GM12878 (cell line): ENCODE measurements at regions not wholly inside any gene's neighbourhood (a gene's known extent, or its start where the extent isn't known, plus 50 kb on each side); places are given as distances from the start of the nearest gene placed in this dataset.

ENCODE experiments used
- ATAC-seq: fragments of 200-7000 bp; cut with Tn5 transposase; 3 replicates; pipeline ENCODE4 v1.9.1; 2020; ENCODE audit warnings: mild to moderate bottlenecking, moderate library complexity
- BruUV-seq: library from RNA; stranded (reverse); fragments of 400-500 nt; replicated peaks from 2 replicates; lab custom pipeline; 2021; lab: Mats Ljungman, UMichigan
- CTCF ChIA-PET: fragments of 300-600 bp; sonication (Branson Sonifier 250); formaldehyde crosslinking; extraction: SDS; loops from one replicate; lab custom pipeline; 2021; ENCODE audit warnings: inconsistent platforms; lab: Yijun Ruan, JAX
- POLR2A ChIA-PET: fragments of 350-600 bp; formaldehyde crosslinking; extraction: SDS; loops from one replicate; lab custom pipeline; 2021; ENCODE audit warnings: inconsistent platforms; lab: Charles Lee
- RAD21 ChIA-PET: fragments of 300-600 bp; sonication (Branson Sonifier 250); formaldehyde crosslinking; loops from one replicate; lab custom pipeline; 2023; ENCODE audit warnings: antibody characterized with exemption; ENCODE audit not compliant: unreplicated experiment; lab: Charles Lee
- SMC1A ChIA-PET: fragments of 300-600 bp; sonication (Branson Sonifier 250); formaldehyde crosslinking; loops from one replicate; lab custom pipeline; 2023; ENCODE audit not compliant: unreplicated experiment, uncharacterized antibody; lab: Charles Lee
- DNase-seq: peaks from one replicate; pipeline ENCODE4 v3.0.0-alpha.2; 2011; ENCODE audit warnings: low read depth, low spot score
- FAIRE-seq: peaks from 3 replicates; lab custom pipeline; 2011; peaks lifted over from hg19 to GRCh38; lab: Jason Lieb, UNC
- H2AFZ ChIP-seq: 2 replicates; pipeline ENCODE4 v1.6.0; 2011; ENCODE audit warnings: low read depth, low read length, control low read depth; ENCODE audit not compliant: control insufficient read depth
- H3K27ac ChIP-seq: 2 replicates; pipeline ENCODE4 v1.5.1; 2011; ENCODE audit warnings: control low read depth; ENCODE audit not compliant: control insufficient read depth, insufficient read depth
- H3K27me3 ChIP-seq, 2 experiments: replicated peaks in 1 of 2; 2 replicates each; pipeline versions ENCODE4 v1.6.0 to v1.6.1; 2011; ENCODE audit warnings: low read length in 1 of 2; ENCODE audit not compliant: control insufficient read depth in 2 of 2, insufficient read depth in 2 of 2
- H3K36me3 ChIP-seq, 2 experiments: 2 replicates each; pipeline ENCODE4 v1.5.1; 2011; ENCODE audit warnings: low read length in 1 of 2; ENCODE audit not compliant: control insufficient read depth in 2 of 2, insufficient read depth in 2 of 2
- H3K4me1 ChIP-seq: 2 replicates; pipeline ENCODE4 v1.6.1; 2011; ENCODE audit warnings: mild to moderate bottlenecking, low read length, moderate library complexity, mixed read lengths; ENCODE audit not compliant: control insufficient read depth, insufficient read depth
- H3K4me2 ChIP-seq: 2 replicates; pipeline ENCODE4 v1.6.0; 2011; ENCODE audit warnings: control low read depth; ENCODE audit not compliant: control insufficient read depth, insufficient read depth
- H3K4me3 ChIP-seq: fragments of 200-600 bp; sonication (generic); 2 replicates; pipeline ENCODE4 v1.5.1; 2016
- H3K79me2 ChIP-seq: 2 replicates; pipeline ENCODE4 v1.6.0; 2011; ENCODE audit warnings: low read length; ENCODE audit not compliant: control insufficient read depth, insufficient read depth
- H3K9ac ChIP-seq: 2 replicates; pipeline ENCODE4 v1.8.0; 2011; ENCODE audit warnings: low read length, control low read depth, mixed read lengths; ENCODE audit not compliant: control insufficient read depth, insufficient read depth
- H3K9me3 ChIP-seq: replicated peaks from 3 replicates; pipeline ENCODE4 v1.5.1; 2011; ENCODE audit warnings: mild to moderate bottlenecking, low read length; ENCODE audit not compliant: control insufficient read depth, insufficient read depth
- H4K20me1 ChIP-seq: 2 replicates; pipeline ENCODE4 v1.6.0; 2011; ENCODE audit not compliant: control insufficient read depth, insufficient read depth
- E2F8 ChIP-seq: fragments of 450-650 bp; IDR thresholded peaks from 2 replicates; pipeline ENCODE4 v1.6.1; 2018; ENCODE audit warnings: mild to moderate bottlenecking, low read depth, moderate library complexity; ENCODE audit not compliant: partially characterized antibody
- FOXM1 ChIP-seq: IDR thresholded peaks from 2 replicates; pipeline ENCODE4 v1.6.1; 2012; ENCODE audit warnings: low read depth, mild to moderate bottlenecking, inconsistent platforms, low read length, moderate library complexity
- GATAD2B ChIP-seq: fragments of 450-650 bp; conservative IDR thresholded peaks from 2 replicates; pipeline ENCODE4 v1.6.1; 2017; ENCODE audit warnings: low read depth, mild to moderate bottlenecking, moderate library complexity
- IRF3 ChIP-seq: fragments of 450-650 bp; IDR thresholded peaks from 2 replicates; pipeline ENCODE4 v1.6.1; 2014; ENCODE audit warnings: mild to moderate bottlenecking
- IRF5 ChIP-seq: fragments of 450-650 bp; IDR thresholded peaks from 2 replicates; pipeline ENCODE4 v1.6.1; 2017; ENCODE audit warnings: borderline replicate concordance
- MTA2 ChIP-seq: fragments of 450-650 bp; IDR thresholded peaks from 2 replicates; pipeline ENCODE4 v1.6.1; 2016; ENCODE audit warnings: low read depth, mild to moderate bottlenecking, moderate library complexity
- RUNX3 ChIP-seq: IDR thresholded peaks from 2 replicates; pipeline ENCODE4 v1.6.1; 2012; ENCODE audit warnings: low read length, inconsistent platforms
- WGBS: methylation state at CpG from one replicate; pipeline ENCODE4 v1.1.6; 2016; ENCODE audit warnings: low lambda C conversion rate; ENCODE audit not compliant: insufficient replicate concordance, insufficient coverage; ENCODE audit errors: missing lambda C conversion rate; 5-methylcytosine and 5-hydroxymethylcytosine counted together
- in situ Hi-C: fragments of 300-500 bp; cut with MboI; formaldehyde crosslinking; loops from 9 replicates; pipeline ENCODE4 v1.14.3; 2018; ENCODE audit warnings: mixed read lengths
- intact Hi-C: fragments of 100-400 bp; cut with micrococcal nuclease; formaldehyde crosslinking; loops from one replicate; pipeline ENCODE4 v1.14.2; 2022; ENCODE audit not compliant: unreplicated experiment

- intact Hi-C loops = no loop called here
- no peak for ATAC-seq
- H3K36me3 ChIP-seq = no peaks in the 10 kb centered on the region
- POLR2A ChIA-PET = no interaction called here
- H3K9me3 ChIP-seq = no peaks in the 10 kb centered on the region
- 0% methylated on average over 2 of the region's 2 CpGs for WGBS
- no peak for TF ChIP-seq IRF3
- TF ChIP-seq FOXM1 = no peak
- TF ChIP-seq RUNX3 = no peak
- no peak for TF ChIP-seq GATAD2B
- TF ChIP-seq IRF5 = no peak
- TF ChIP-seq E2F8 = no peak
- TF ChIP-seq MTA2 = no peak
- TF ChIP-seq, all 136 proteins: peak for 0
- no peak for DNase-seq
- CTCF ChIA-PET = no interaction called here
- in situ Hi-C loops = no loop called here
- Histone ChIP-seq H3K4me1 (no peaks in the 10 kb centered on the region), H3K4me3 (no peak overlapping the region), H3K9ac (no peak overlapping the region), H3K27ac (no peak overlapping the region), H3K27me3 (no peaks in the 10 kb centered on the region), H2AFZ (no peak overlapping the region), H4K20me1 (no peaks in the 10 kb centered on the region), H3K4me2 (no peak overlapping the region), H3K79me2 (no peaks in the 10 kb centered on the region)
- no peak for FAIRE-seq
- SMC1A ChIA-PET = no interaction called here
- BruUV-seq = no TSS peak
- RAD21 ChIA-PET = no interaction called here
Observed at GRCh38 chr2:235151152-235151551, 199.3 kb downstream of the SH3BP4 start.
